ENCODE measurements at regions not wholly inside any gene's neighbourhood (a gene's known extent, or its start where the extent isn't known, plus 50 kb on each side); places are given as distances from the start of the nearest gene placed in this dataset.

- TF ChIP-seq CTCF (IDR thresholded peaks at IDR 0.05) (no peak), POLR2A (IDR thresholded peaks at IDR 0.05) (no peak)
These were observed 650.8 kb upstream of the PCDH9 start for GRCh38 chr13:67880916-67881315.

Measured in upper lobe of left lung (tissue), 4 donors.